GM23338 (cell line): ENCODE measurements at regions not wholly inside any gene's neighbourhood (a gene's known extent, or its start where the extent isn't known, plus 50 kb on each side); places are given as distances from the start of the nearest gene placed in this dataset.
A peak's percentile ranks its signal among the peaks of the same experiment; 100 is the strongest.

ENCODE experiments used
- ATAC-seq: fragments of 200-7000 bp; cut with Tn5 transposase; 3 replicates; pipeline ENCODE4 v1.9.1; 2020
- DNase-seq: peaks from one replicate; pipeline ENCODE4 v3.0.0-alpha.2; 2015; ENCODE audit warnings: low spot score
- H2AFZ ChIP-seq: fragments of 200-600 bp; sonication (generic); 2 replicates; pipeline ENCODE4 v1.8.0; 2016; ENCODE audit warnings: antibody characterized with exemption, mild to moderate bottlenecking, moderate library complexity
- H3F3A ChIP-seq: fragments of 200-600 bp; sonication (generic); replicated peaks from 2 replicates; pipeline ENCODE4 v1.8.0; 2017; ENCODE audit warnings: antibody characterized with exemption, mixed run types, low read depth
- H3K27ac ChIP-seq: fragments of 200-600 bp; sonication (generic); 2 replicates; pipeline ENCODE4 v1.6.1; 2016; ENCODE audit warnings: low read depth
- H3K27me3 ChIP-seq: fragments of 200-600 bp; sonication (generic); 2 replicates; pipeline ENCODE4 v1.8.0; 2016; ENCODE audit warnings: mild to moderate bottlenecking, mixed run types, moderate library complexity; ENCODE audit not compliant: insufficient read depth
- H3K36me3 ChIP-seq: fragments of 200-600 bp; sonication (generic); 2 replicates; pipeline ENCODE4 v1.8.0; 2016; ENCODE audit warnings: mild to moderate bottlenecking; ENCODE audit not compliant: insufficient read depth
- H3K4me1 ChIP-seq: fragments of 200-600 bp; sonication (generic); 2 replicates; pipeline ENCODE4 v1.8.0; 2016; ENCODE audit warnings: mild to moderate bottlenecking, moderate library complexity; ENCODE audit not compliant: insufficient read depth
- H3K4me2 ChIP-seq: fragments of 200-600 bp; sonication (generic); 2 replicates; pipeline ENCODE4 v1.7.1; 2017; ENCODE audit warnings: mixed run types
- H3K4me3 ChIP-seq: fragments of 200-600 bp; sonication (generic); 2 replicates; pipeline ENCODE4 v1.6.1; 2016; ENCODE audit warnings: mixed run types
- H3K79me2 ChIP-seq: fragments of 200-600 bp; sonication (generic); replicated peaks from 2 replicates; pipeline ENCODE4 v1.8.0; 2017; ENCODE audit warnings: mild to moderate bottlenecking; ENCODE audit not compliant: insufficient read depth
- H3K9me2 ChIP-seq: fragments of 200-600 bp; sonication (generic); 2 replicates; pipeline ENCODE4 v1.8.0; 2017; ENCODE audit not compliant: insufficient read depth
- H4K20me1 ChIP-seq: fragments of 200-600 bp; sonication (generic); replicated peaks from 2 replicates; pipeline ENCODE4 v1.8.0; 2017; ENCODE audit warnings: mild to moderate bottlenecking; ENCODE audit not compliant: insufficient read depth
- H3K27ac Mint-ChIP-seq: 2 replicates; pipeline ENCODE4 v1.8.0; 2020; ENCODE audit warnings: inconsistent platforms, mild to moderate bottlenecking, moderate library complexity, mixed read lengths
- H3K27me3 Mint-ChIP-seq: 3 replicates; pipeline ENCODE4 v1.8.0; 2022; ENCODE audit warnings: low read depth, mild to moderate bottlenecking, moderate library complexity, mixed read lengths, inconsistent platforms; ENCODE audit not compliant: insufficient read depth, poor library complexity
- H3K36me3 Mint-ChIP-seq: 3 replicates; pipeline ENCODE4 v1.8.0; 2021; ENCODE audit warnings: low read depth, mild to moderate bottlenecking, inconsistent platforms, moderate library complexity, mixed read lengths
- H3K4me1 Mint-ChIP-seq: 3 replicates; pipeline ENCODE4 v1.8.0; 2020; ENCODE audit warnings: mild to moderate bottlenecking, inconsistent platforms, mixed read lengths
- H3K4me3 Mint-ChIP-seq: 3 replicates; pipeline ENCODE4 v1.8.0; 2021; ENCODE audit warnings: moderate library complexity, mild to moderate bottlenecking, inconsistent platforms, mixed read lengths
- H3K9me3 Mint-ChIP-seq: 3 replicates; pipeline ENCODE4 v1.8.0; 2020; ENCODE audit warnings: moderate library complexity, mild to moderate bottlenecking, inconsistent platforms, mixed read lengths
- CREB1 ChIP-seq: fragments of 250-450 bp; sonication (Bioruptor Pico); IDR thresholded peaks from 2 replicates; pipeline ENCODE4 v1.5.0; 2020; ENCODE audit warnings: low read depth, mild to moderate bottlenecking, moderate library complexity
- EZH2 ChIP-seq: fragments of 200-600 bp; sonication (generic); IDR thresholded peaks from one replicate; pipeline ENCODE4 v1.8.0; 2017; ENCODE audit warnings: antibody characterized with exemption, mild to moderate bottlenecking, low read depth; ENCODE audit not compliant: unreplicated experiment
- EZH2phosphoT487 ChIP-seq: fragments of 200-600 bp; sonication (generic); IDR thresholded peaks from one replicate; pipeline ENCODE4 v1.8.1; 2018; ENCODE audit warnings: antibody characterized with exemption; ENCODE audit not compliant: unreplicated experiment
- JUNB ChIP-seq: IDR thresholded peaks from one replicate; pipeline ENCODE4 v1.6.1; 2016; ENCODE audit warnings: antibody characterized with exemption; ENCODE audit not compliant: unreplicated experiment
- NANOG ChIP-seq: IDR thresholded peaks from 2 replicates; pipeline ENCODE4 v1.6.1; 2016; ENCODE audit warnings: antibody characterized with exemption, borderline replicate concordance
- POLR2AphosphoS5 ChIP-seq: IDR thresholded peaks from 2 replicates; pipeline ENCODE4 v1.6.1; 2016; ENCODE audit warnings: antibody characterized with exemption, low read depth
- STAT1 ChIP-seq: IDR thresholded peaks from one replicate; pipeline ENCODE4 v1.6.1; 2016; ENCODE audit warnings: antibody characterized with exemption; ENCODE audit not compliant: unreplicated experiment
- ZNF114 ChIP-seq: fragments of 250-450 bp; sonication (Bioruptor Pico); IDR thresholded peaks from 2 replicates; pipeline ENCODE4 v1.5.0; 2020; ENCODE audit warnings: mild to moderate bottlenecking, moderate library complexity
- ZNF331 ChIP-seq: fragments of 250-450 bp; sonication (Bioruptor Pico); IDR thresholded peaks from 2 replicates; pipeline ENCODE4 v1.5.0; 2020; ENCODE audit warnings: low read depth, mild to moderate bottlenecking, moderate library complexity
- TF ChIP-seq, protein P1 (sequence below), 2 experiments: fragments of 200-600 bp in 1 of 2; sonication (generic) in 1 of 2; conservative IDR thresholded peaks; 2 replicates each; pipeline versions ENCODE4 v1.5.1 to v1.6.1; 2016 to 2017; ENCODE audit warnings: antibody characterized with exemption in 2 of 2, low read depth in 2 of 2, mild to moderate bottlenecking in 2 of 2, moderate library complexity in 1 of 2
- TF ChIP-seq, protein P2 (sequence below): fragments of 250-450 bp; sonication (Bioruptor Pico); IDR thresholded peaks from 2 replicates; pipeline ENCODE4 v1.5.0; 2020; ENCODE audit warnings: mild to moderate bottlenecking, moderate library complexity
- TF ChIP-seq, protein P3 (sequence below): IDR thresholded peaks from 2 replicates; pipeline ENCODE4 v1.6.1; 2016; ENCODE audit warnings: antibody characterized with exemption
- TF ChIP-seq, protein P4 (sequence below): IDR thresholded peaks from one replicate; pipeline ENCODE4 v1.6.1; 2018; ENCODE audit warnings: antibody characterized with exemption; ENCODE audit not compliant: unreplicated experiment

DNA sequence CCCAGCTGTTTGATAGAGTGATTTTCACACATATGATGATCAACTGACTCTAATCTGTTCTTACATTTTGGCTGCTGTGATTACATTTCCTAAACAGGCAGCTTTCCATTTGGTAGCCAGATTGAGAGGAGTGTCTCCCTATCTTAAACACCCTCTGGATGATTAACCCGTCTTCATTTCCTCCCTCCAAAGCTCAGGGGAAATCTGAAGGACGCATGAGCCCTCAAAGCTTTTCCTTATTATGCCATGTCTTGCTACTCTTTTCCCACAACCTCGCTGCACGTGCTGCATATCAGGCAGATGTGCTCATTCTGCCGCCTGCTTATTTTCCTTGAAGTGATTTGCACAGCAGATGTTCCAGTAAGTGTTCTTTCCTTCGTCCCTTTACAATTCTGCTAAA, 837.4 kb downstream of the LRRTM4 start:
- no peak overlapping the region for H3K4me3 Mint-ChIP-seq
- no peaks in the 10 kb centered on the region; the same call in 1 of the 2 replicates for H3K4me1 ChIP-seq

More for the DNA sequence above, 837.4 kb downstream of the LRRTM4 start:
- no peaks in the 10 kb centered on the region for H3K79me2 ChIP-seq
- Mint-ChIP-seq H3K4me1 (no peaks in the 10 kb centered on the region; the same call in 2 of the 3 replicates), H3K36me3 (peaks cover 3% of the 10 kb centered on the region; the same call in 1 of the 3 replicates), H3K27ac (0 out of 2 replicates have a peak overlapping the region, but pooled peaks have one; percentile 32), H3K9me3 (no peaks in the 10 kb centered on the region), H3K27me3 (peaks cover 2% of the 10 kb centered on the region)
- H4K20me1 ChIP-seq: no peaks in the 10 kb centered on the region
- H3K4me3 ChIP-seq: no peak overlapping the region
- no peak overlapping the region for H3K27ac ChIP-seq
- no peaks in the 10 kb centered on the region for H3K36me3 ChIP-seq
- TF ChIP-seq NANOG (no peak), EZH2 (no peak), ZNF114 (CRISPR knock-in tag) (no peak), EZH2phosphoT487 (no peak), STAT1 (no peak), POLR2AphosphoS5 (no peak), CREB1 (CRISPR knock-in tag) (no peak), JUNB (no peak), ZNF331 (CRISPR knock-in tag) (no peak)
- TF ChIP-seq, protein P1, sequence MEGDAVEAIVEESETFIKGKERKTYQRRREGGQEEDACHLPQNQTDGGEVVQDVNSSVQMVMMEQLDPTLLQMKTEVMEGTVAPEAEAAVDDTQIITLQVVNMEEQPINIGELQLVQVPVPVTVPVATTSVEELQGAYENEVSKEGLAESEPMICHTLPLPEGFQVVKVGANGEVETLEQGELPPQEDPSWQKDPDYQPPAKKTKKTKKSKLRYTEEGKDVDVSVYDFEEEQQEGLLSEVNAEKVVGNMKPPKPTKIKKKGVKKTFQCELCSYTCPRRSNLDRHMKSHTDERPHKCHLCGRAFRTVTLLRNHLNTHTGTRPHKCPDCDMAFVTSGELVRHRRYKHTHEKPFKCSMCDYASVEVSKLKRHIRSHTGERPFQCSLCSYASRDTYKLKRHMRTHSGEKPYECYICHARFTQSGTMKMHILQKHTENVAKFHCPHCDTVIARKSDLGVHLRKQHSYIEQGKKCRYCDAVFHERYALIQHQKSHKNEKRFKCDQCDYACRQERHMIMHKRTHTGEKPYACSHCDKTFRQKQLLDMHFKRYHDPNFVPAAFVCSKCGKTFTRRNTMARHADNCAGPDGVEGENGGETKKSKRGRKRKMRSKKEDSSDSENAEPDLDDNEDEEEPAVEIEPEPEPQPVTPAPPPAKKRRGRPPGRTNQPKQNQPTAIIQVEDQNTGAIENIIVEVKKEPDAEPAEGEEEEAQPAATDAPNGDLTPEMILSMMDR (conservative IDR thresholded peaks at IDR 0.05; ENCODE audit: low read depth in 2 of 2): no peak
- TF ChIP-seq, protein P2, sequence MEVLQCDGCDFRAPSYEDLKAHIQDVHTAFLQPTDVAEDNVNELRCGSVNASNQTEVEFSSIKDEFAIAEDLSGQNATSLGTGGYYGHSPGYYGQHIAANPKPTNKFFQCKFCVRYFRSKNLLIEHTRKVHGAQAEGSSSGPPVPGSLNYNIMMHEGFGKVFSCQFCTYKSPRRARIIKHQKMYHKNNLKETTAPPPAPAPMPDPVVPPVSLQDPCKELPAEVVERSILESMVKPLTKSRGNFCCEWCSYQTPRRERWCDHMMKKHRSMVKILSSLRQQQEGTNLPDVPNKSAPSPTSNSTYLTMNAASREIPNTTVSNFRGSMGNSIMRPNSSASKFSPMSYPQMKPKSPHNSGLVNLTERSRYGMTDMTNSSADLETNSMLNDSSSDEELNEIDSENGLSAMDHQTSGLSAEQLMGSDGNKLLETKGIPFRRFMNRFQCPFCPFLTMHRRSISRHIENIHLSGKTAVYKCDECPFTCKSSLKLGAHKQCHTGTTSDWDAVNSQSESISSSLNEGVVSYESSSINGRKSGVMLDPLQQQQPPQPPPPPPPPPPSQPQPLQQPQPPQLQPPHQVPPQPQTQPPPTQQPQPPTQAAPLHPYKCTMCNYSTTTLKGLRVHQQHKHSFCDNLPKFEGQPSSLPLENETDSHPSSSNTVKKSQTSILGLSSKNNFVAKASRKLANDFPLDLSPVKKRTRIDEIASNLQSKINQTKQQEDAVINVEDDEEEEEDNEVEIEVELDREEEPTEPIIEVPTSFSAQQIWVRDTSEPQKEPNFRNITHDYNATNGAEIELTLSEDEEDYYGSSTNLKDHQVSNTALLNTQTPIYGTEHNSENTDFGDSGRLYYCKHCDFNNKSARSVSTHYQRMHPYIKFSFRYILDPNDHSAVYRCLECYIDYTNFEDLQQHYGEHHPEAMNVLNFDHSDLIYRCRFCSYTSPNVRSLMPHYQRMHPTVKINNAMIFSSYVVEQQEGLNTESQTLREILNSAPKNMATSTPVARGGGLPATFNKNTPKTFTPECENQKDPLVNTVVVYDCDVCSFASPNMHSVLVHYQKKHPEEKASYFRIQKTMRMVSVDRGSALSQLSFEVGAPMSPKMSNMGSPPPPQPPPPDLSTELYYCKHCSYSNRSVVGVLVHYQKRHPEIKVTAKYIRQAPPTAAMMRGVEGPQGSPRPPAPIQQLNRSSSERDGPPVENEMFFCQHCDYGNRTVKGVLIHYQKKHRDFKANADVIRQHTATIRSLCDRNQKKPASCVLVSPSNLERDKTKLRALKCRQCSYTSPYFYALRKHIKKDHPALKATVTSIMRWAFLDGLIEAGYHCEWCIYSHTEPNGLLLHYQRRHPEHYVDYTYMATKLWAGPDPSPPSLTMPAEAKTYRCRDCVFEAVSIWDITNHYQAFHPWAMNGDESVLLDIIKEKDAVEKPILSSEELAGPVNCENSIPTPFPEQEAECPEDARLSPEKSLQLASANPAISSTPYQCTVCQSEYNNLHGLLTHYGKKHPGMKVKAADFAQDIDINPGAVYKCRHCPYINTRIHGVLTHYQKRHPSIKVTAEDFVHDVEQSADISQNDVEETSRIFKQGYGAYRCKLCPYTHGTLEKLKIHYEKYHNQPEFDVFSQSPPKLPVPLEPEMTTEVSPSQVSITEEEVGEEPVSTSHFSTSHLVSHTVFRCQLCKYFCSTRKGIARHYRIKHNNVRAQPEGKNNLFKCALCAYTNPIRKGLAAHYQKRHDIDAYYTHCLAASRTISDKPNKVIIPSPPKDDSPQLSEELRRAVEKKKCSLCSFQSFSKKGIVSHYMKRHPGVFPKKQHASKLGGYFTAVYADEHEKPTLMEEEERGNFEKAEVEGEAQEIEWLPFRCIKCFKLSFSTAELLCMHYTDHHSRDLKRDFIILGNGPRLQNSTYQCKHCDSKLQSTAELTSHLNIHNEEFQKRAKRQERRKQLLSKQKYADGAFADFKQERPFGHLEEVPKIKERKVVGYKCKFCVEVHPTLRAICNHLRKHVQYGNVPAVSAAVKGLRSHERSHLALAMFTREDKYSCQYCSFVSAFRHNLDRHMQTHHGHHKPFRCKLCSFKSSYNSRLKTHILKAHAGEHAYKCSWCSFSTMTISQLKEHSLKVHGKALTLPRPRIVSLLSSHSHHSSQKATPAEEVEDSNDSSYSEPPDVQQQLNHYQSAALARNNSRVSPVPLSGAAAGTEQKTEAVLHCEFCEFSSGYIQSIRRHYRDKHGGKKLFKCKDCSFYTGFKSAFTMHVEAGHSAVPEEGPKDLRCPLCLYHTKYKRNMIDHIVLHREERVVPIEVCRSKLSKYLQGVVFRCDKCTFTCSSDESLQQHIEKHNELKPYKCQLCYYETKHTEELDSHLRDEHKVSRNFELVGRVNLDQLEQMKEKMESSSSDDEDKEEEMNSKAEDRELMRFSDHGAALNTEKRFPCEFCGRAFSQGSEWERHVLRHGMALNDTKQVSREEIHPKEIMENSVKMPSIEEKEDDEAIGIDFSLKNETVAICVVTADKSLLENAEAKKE (CRISPR knock-in tag): no peak
- TF ChIP-seq, protein P3, sequence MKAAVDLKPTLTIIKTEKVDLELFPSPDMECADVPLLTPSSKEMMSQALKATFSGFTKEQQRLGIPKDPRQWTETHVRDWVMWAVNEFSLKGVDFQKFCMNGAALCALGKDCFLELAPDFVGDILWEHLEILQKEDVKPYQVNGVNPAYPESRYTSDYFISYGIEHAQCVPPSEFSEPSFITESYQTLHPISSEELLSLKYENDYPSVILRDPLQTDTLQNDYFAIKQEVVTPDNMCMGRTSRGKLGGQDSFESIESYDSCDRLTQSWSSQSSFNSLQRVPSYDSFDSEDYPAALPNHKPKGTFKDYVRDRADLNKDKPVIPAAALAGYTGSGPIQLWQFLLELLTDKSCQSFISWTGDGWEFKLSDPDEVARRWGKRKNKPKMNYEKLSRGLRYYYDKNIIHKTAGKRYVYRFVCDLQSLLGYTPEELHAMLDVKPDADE: no peak
- TF ChIP-seq, protein P4, sequence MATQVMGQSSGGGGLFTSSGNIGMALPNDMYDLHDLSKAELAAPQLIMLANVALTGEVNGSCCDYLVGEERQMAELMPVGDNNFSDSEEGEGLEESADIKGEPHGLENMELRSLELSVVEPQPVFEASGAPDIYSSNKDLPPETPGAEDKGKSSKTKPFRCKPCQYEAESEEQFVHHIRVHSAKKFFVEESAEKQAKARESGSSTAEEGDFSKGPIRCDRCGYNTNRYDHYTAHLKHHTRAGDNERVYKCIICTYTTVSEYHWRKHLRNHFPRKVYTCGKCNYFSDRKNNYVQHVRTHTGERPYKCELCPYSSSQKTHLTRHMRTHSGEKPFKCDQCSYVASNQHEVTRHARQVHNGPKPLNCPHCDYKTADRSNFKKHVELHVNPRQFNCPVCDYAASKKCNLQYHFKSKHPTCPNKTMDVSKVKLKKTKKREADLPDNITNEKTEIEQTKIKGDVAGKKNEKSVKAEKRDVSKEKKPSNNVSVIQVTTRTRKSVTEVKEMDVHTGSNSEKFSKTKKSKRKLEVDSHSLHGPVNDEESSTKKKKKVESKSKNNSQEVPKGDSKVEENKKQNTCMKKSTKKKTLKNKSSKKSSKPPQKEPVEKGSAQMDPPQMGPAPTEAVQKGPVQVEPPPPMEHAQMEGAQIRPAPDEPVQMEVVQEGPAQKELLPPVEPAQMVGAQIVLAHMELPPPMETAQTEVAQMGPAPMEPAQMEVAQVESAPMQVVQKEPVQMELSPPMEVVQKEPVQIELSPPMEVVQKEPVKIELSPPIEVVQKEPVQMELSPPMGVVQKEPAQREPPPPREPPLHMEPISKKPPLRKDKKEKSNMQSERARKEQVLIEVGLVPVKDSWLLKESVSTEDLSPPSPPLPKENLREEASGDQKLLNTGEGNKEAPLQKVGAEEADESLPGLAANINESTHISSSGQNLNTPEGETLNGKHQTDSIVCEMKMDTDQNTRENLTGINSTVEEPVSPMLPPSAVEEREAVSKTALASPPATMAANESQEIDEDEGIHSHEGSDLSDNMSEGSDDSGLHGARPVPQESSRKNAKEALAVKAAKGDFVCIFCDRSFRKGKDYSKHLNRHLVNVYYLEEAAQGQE: no peak
- H3K4me2 ChIP-seq: no peak overlapping the region
- no peak overlapping the region for H2AFZ ChIP-seq
- DNase-seq (no peak), ATAC-seq (no peak)
- no peaks in the 10 kb centered on the region for H3K27me3 ChIP-seq
- H3K9me2 ChIP-seq: no peaks in the 10 kb centered on the region
- H3F3A ChIP-seq: no peaks in the 10 kb centered on the region
